GM18907 (cell line): ENCODE measurements at regions not wholly inside any gene's neighbourhood (a gene's known extent, or its start where the extent isn't known, plus 50 kb on each side); places are given as distances from the start of the nearest gene placed in this dataset.

Experiments used
- ATAC-seq: cut with Tn5 transposase; IDR thresholded peaks from one replicate; pipeline ENCODE4 v1.9.1; 2021; ENCODE audit warnings: mild to moderate bottlenecking, moderate library complexity; ENCODE audit not compliant: unreplicated experiment

DNA sequence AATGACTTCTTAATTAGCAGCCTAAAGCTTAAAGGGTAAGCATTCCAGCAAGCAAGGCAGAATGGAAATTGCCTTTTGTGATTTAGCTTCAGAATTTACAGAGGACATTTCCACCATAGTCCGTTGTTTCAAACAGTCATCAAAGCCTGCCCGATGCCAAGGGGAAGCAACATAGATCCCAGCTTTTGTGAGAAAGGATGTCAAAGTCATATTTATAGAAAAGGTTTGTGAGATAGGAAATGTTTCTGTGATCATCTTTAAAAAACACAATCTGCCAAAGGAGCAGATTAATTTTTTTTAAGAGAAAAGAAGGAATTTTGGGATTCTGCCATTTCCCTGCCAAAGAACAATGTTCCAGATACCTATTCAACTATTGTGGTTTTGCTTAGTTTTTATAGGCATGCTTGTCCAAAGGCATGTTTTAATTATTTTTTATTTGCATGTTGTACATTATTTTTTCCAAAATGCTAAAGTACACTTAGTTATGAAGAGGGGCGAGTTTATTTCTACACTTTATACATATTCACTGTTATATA, 346.9 kb downstream of the ZNF608 start:
- ATAC-seq = no peak

GRCh38 chr5:124398460-124398859, 348.0 kb downstream of the ZNF608 start:
- no peak for ATAC-seq

DNA sequence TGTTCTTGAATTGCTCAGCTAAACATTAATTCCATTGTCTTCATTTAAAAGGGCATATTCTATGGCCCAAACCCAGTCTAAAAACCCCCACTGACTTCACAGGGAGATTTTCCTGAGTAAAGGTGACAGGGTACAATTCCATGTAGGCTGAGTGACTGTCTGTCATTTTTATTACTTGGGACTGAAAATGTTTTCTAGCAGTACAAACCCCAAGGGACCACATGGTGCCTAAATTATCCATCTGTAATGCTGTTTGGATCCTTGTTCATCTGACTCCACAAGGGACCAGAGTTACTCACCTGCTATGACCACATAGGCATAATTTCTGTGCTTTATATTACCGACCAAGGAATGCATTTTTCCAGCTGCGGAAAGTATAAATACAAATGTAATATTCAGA, 349.1 kb downstream of the ZNF608 start:
- no peak for ATAC-seq

GRCh38 chr5:124395926-124396325, 350.5 kb downstream of the ZNF608 start:
- no peak for ATAC-seq

- no peak for ATAC-seq
Observed at GRCh38 chr5:124395287-124395686, 351.2 kb downstream of the ZNF608 start.

- no peak for ATAC-seq
Observed at GRCh38 chr5:124394700-124395245, 351.7 kb downstream of the ZNF608 start.

GRCh38 chr5:124393584-124394379, 352.7 kb downstream of the ZNF608 start:
- ATAC-seq = no peak

- ATAC-seq = no peak
Observed at GRCh38 chr5:124383693-124384092, 362.7 kb downstream of the ZNF608 start.

- no peak for ATAC-seq
Observed at GRCh38 chr5:124377386-124377785, 369.1 kb downstream of the ZNF608 start.

GRCh38 chr5:124373883-124374282, 372.6 kb downstream of the ZNF608 start:
- ATAC-seq = no peak

DNA sequence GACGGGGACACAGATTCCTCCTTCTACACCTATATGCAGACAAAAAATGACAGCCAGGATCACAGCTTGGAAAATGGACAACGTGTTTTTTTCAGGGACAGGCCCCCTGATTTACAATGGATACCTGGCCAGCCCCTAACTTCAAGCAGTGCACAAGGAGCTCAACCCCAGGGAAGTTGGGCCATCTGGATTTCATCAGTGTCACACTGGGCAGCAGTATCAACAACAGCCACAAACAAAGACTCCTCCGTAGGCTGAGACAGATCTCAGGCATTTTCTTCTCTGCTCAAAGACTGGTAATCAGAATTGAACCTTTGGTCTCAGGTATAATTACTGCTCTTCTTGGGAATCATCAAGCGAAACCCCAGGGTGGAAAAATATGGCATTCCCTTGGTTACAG, 374.0 kb downstream of the ZNF608 start:
- ATAC-seq = no peak

- no peak for ATAC-seq
Observed at GRCh38 chr5:124371111-124371706, 375.2 kb downstream of the ZNF608 start.

DNA sequence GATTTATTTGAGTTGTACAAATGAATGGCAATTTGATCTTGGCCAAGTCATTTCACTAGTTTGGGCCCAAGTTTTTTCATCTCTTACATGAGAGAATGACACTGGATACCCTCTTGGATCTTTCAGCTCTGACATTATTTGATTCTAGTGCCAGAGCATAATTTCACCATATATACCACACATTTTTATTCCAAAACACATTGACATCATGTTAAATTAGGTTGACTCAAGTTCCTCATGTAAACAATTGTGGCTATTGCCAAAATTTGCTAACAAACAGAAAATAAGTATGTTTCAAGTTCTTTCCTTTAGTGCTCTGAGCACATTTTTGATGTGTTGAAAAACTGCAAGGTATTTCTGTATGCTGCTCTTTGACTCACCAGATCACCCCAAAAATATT, 375.8 kb downstream of the ZNF608 start:
- no peak for ATAC-seq

GRCh38 chr5:124365361-124365801, 381.1 kb downstream of the ZNF608 start:
- ATAC-seq = no peak

DNA sequence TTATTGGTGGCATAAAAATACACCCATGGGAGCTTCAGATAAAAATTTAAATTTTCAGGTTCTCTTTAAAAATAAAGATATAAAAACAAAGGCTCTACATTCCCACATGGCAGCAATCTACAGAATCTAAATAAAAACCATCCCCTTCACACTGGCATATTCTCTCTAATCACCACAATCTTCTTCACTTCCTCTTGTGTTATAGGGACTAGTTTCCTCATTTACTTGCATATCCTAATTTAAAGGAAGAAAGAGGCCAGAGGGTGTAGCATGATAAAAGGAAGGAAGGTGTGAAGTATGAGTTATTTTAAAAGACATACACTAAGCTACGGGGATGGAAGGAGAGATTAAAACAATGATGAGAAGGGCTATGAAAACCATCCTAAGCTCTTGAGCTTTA, 390.5 kb downstream of the ZNF608 start:
- no peak for ATAC-seq

GRCh38 chr5:124353016-124353415, 393.4 kb downstream of the ZNF608 start:
- ATAC-seq = no peak

GRCh38 chr5:124352312-124352711, 394.1 kb downstream of the ZNF608 start:
- ATAC-seq = no peak

DNA sequence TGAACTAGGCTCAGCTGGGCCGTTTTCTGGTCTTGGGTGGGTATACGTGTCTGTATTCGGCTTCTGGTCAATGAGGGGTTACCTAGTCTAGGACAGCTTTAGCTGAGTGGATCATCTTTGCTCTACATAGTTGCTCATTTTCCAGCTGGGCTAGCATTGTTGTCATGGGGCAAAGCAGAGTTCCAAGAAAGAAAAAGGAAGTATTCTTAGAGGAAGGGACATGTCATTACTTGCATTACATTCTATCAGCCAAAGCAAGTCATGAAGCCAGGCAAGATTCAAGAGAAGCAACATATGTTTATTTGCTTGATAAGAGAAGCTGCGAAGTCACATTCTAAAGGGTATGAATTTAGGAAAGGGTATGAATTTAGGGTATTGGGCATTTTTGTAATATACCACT, 396.5 kb downstream of the ZNF608 start:
- no peak for ATAC-seq

DNA sequence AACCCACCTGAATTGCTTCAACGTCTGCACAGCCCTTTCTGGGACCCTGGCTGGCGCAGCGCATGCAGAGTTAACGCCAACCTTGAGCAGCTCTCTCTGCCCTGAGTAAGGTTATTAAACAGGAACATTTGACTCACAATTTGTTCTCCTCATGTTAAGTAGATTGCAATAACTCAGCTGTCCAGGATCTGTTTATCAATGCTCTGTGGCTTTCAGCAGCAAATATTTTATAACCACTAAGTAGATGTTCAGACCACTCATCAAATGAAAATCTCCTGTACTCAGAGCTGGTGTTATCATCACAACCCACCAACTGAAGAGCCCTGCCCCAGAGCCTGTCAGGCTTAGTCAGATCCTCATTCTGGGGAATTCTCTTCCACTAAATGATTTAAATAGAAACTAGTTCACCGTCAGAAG, 403.0 kb downstream of the ZNF608 start:
- no peak for ATAC-seq

- ATAC-seq = no peak
Observed at GRCh38 chr5:124342986-124343385, 403.5 kb downstream of the ZNF608 start.

GRCh38 chr5:124342584-124342983, 403.9 kb downstream of the ZNF608 start:
- ATAC-seq = no peak

GRCh38 chr5:124342027-124342471, 404.4 kb downstream of the ZNF608 start:
- ATAC-seq = no peak
